NCI-H2196 treated with DMSO at 0.1 percent for 48 hours (cell line): ENCODE measurements at regions not wholly inside any gene's neighbourhood (a gene's known extent, or its start where the extent isn't known, plus 50 kb on each side); places are given as distances from the start of the nearest gene placed in this dataset.

Source experiments
- DNase-seq: peaks from one replicate; lab custom pipeline; 2025; ENCODE audit not compliant: unreplicated experiment; lab: John Stamatoyannopoulos, UW

GRCh38 chr10:108902619-108903285, 1020.6 kb downstream of the XPNPEP1 start:
- DNase-seq: no peak

GRCh38 chr10:108901781-108902618, 1021.3 kb downstream of the XPNPEP1 start:
- DNase-seq: no peak

GRCh38 chr10:108899670-108900069, 1023.6 kb downstream of the XPNPEP1 start:
- no peak for DNase-seq

- no peak for DNase-seq
These were observed 1028.7 kb downstream of the XPNPEP1 start for GRCh38 chr10:108894402-108895301.

- DNase-seq: no peak
These were observed 1046.2 kb downstream of the XPNPEP1 start for GRCh38 chr10:108877095-108877561.

GRCh38 chr10:108872854-108873253, 1050.5 kb downstream of the XPNPEP1 start:
- DNase-seq: no peak

DNA sequence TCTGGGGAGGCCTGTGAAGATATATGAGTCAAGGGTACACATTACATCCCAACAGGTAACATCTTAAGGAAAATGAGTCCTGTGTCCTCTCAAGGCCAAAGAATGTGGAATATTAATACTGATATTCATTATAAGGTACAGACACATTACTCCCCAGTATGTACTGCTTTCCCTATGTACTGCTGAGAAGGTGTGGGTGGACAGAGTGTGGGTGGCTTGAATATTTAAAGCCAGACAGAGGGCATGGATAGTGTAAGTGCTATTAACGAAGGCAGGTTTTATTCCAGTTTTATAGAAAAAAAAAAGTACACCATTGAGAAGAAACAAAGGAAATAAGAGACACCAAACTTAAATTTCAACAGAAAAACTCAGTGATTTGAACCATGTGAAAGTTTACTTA, 1054.4 kb downstream of the XPNPEP1 start:
- no peak for DNase-seq

- no peak for DNase-seq
These were observed 1060.5 kb downstream of the XPNPEP1 start for GRCh38 chr10:108862676-108863350.

- DNase-seq: no peak
These were observed 1062.0 kb downstream of the XPNPEP1 start for GRCh38 chr10:108861181-108861754.

GRCh38 chr10:108852211-108852610, 1071.1 kb downstream of the XPNPEP1 start:
- DNase-seq: no peak

DNA sequence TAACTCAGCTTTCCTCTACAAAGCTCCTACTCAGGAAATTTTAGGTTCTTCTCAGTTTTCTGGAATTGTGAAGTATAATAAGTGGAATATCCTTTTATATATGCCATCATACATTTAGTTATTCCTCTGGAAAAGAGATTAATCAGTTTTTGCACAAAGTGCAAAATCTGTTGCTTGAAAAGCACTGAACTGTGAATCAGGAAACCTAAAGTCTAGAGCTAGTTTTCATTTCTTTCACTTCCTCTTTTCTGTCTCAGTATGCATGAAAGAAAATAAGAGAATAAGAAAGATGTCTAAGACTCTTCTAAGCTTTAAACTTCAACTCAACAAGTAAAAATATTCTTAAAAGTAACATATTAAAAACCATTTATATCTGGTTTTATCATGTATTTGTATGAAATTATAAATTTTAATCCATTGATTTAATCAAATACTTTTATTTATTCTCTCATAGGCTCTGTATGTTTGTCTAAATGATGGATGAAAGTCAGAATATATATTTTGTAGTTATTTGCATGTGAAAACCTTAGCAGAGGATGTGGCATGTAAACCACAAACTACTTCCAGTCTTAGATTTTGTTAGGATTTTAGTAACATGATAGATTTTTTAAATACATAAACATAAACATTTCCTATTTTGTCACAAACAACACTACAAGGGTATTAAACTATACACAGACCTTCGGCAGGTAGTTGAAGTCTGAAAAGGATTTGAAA, 1073.0 kb downstream of the XPNPEP1 start:
- no peak for DNase-seq

DNA sequence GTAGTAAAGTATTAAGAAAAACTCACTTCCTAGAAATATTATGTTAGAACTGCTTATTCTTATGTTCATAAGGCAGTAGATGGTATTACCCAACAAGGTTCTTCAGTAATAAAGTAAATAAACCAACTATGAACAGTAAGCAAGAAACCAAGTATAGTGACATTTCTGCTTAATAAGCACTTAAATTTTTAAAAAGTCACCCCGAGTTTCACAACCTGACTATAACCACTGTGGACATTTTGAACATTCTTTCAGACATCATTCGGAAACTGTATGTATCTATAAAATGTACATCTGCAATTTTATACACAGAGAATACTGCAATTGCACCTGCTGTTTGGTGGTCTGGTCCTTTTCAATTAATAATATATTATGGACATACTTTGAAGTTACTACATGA, 1073.6 kb downstream of the XPNPEP1 start:
- no peak for DNase-seq

DNA sequence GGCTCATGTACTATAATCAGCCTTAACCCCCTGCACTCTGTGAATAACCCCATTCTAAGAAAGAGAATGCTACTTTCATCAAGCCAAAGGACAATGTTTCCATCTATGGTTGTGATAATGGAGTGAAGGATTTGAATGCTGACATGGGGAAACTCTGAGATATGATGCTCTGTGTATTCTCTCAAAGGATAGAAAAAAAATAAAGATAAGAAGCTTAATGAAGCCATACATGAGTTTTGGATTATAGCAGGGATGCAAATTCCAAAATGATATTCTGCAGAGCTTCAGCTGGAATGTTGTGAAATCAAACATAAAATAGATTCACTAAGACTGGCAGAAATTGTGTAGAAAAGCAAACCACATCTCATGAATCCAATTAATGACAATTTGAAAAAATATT, 1074.1 kb downstream of the XPNPEP1 start:
- no peak for DNase-seq

GRCh38 chr10:108848046-108848445, 1075.3 kb downstream of the XPNPEP1 start:
- no peak for DNase-seq

DNA sequence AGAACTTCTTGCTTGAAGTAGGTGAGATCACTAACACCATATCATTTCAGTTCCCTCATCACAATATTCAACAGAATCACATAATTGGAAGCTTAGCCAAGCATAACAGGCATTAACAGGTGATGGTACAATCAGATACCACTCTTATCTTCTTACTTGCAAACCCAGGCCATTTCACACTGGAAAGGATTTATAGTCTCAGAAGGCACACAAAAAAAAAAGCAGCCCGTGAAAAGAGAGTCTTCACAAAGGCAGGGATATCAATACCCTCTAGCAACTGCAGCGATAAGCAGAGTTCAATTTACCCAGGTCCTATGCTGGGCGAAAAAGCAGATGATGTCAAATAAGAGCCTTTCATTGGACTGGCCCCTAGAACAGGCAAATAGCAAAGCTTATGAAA, 1082.4 kb downstream of the XPNPEP1 start:
- no peak for DNase-seq

GRCh38 chr10:108836362-108836761, 1086.9 kb downstream of the XPNPEP1 start:
- DNase-seq: no peak

DNA sequence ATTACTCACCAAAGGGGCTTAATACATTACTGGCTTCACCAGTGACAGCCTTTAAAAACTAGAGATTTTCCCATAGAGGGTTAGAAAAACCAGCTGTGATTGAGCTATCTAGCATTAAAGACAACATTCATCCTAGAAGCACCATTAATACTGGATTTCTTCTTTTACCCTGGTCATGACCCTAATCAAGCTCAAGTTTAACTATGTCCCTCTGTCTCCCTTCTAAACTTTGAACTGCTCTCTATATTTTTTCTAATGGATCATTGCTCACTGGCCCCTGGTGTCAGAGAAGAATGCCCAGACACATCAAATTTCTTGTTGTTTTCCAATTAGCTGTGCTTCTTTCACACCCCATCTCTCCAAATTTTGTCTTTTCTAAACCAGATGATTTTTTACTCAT, 1101.3 kb downstream of the XPNPEP1 start:
- DNase-seq: no peak

DNA sequence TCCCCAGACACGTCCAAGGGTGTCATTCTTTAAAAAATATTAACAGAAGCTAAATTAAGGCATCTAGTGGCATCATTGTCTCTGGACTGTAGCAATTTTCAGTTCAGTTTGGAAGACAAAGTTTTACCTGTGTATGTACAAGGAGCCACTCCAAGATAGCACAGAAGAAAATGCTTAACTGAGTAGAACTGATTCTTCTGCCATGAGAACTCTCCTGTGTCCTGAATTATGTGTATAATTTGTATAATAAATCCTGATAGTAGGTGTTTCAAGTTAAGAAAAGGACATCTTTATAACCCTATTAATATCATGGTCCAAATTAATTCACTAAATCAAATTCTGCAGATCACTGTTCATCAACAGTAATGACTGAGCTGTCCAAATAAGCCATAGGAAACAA, 1104.0 kb downstream of the XPNPEP1 start:
- DNase-seq: no peak

- DNase-seq: no peak
These were observed 1105.7 kb downstream of the XPNPEP1 start for GRCh38 chr10:108817584-108817983.

DNA sequence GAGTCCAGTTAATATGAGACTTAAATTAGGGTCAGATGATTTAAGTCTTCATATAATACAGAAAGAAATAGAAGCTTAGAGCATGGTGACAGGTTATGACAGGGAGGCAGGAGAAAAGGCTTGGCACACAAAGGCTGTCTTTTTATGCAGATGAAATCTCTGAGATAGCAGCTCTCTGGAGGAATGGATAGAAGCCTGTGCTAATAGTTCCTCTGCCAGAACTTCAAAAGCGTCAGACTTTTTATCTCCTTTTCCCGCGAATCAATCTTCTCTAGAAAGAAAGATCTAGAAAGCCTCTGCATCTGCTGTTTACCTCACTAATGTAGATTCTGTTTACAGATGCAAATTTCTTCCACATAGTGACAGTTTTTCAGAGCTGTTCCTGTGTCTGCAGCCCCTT, 1106.2 kb downstream of the XPNPEP1 start:
- DNase-seq: no peak
